ENCODE measurements at regions not wholly inside any gene's neighbourhood (a gene's known extent, or its start where the extent isn't known, plus 50 kb on each side); places are given as distances from the start of the nearest gene placed in this dataset.

DNA sequence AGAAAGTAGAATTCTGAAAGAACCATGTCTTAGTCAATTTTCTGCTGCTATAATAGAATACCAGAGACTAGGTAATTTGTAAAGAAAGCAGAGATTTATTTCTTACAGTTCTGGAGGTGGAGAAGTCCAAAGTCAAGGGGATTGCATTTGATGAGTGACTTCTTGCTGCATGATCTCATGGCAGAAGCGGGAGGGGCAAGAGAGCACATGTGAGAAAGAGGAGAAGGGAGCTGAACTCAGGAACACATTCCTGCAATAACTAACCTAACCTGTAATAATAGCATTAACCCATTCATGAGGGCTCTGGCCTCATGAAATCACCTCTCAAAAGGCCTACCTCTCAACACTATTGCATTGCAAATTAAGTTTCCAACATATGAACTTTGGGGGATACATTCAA lies 797.5 kb upstream of the POU3F3 start:
- Histone ChIP-seq H3K27me3 (ENCODE audit: control insufficient read depth, insufficient read depth, low read length) (no peaks in the 10 kb centered on the region), H3K27ac (ENCODE audit: low read depth, low read length) (no peak overlapping the region), H3K9me3 (ENCODE audit: control insufficient read depth, insufficient read depth, low read length) (peaks cover 3% of the 10 kb centered on the region; the same call in 1 of the 2 replicates), H3K4me3 (ENCODE audit: low read depth, low read length) (no peak overlapping the region)
- POLR2A ChIA-PET, result no interaction called here
- CTCF ChIA-PET, result no interaction called here
- no peak for TF ChIP-seq CTCF (IDR thresholded peaks at IDR 0.05; ENCODE audit: low read depth, low read length)
- DNase-seq (ENCODE audit: low read depth, low spot score), result no peak

GRCh38 chr2:104068665-104069064 lies 785.2 kb upstream of the POU3F3 start:
- DNase-seq (ENCODE audit: low read depth, low spot score), result no peak
- Histone ChIP-seq H3K27me3 (ENCODE audit: control insufficient read depth, insufficient read depth, low read length) (no peaks in the 10 kb centered on the region), H3K4me3 (ENCODE audit: low read depth, low read length) (no peak overlapping the region), H3K27ac (ENCODE audit: low read depth, low read length) (no peak overlapping the region), H3K9me3 (ENCODE audit: control insufficient read depth, insufficient read depth, low read length) (no peaks in the 10 kb centered on the region)
- TF ChIP-seq CTCF (IDR thresholded peaks at IDR 0.05; ENCODE audit: low read depth, low read length), result no peak
- POLR2A ChIA-PET, result no interaction called here
- CTCF ChIA-PET, result no interaction called here

GRCh38 chr2:104077573-104077972 lies 776.3 kb upstream of the POU3F3 start:
- Histone ChIP-seq H3K4me3 (ENCODE audit: low read depth, low read length) (no peak overlapping the region), H3K27me3 (ENCODE audit: control insufficient read depth, insufficient read depth, low read length) (no peaks in the 10 kb centered on the region), H3K9me3 (ENCODE audit: control insufficient read depth, insufficient read depth, low read length) (peaks cover 18% of the 10 kb centered on the region), H3K27ac (ENCODE audit: low read depth, low read length) (no peak overlapping the region)
- TF ChIP-seq CTCF (IDR thresholded peaks at IDR 0.05; ENCODE audit: low read depth, low read length), result no peak
- ChIA-PET CTCF (no interaction called here), POLR2A (no interaction called here)
- DNase-seq (ENCODE audit: low read depth, low spot score), result no peak

- no peak for TF ChIP-seq CTCF (IDR thresholded peaks at IDR 0.05; ENCODE audit: low read depth, low read length)
- ChIA-PET POLR2A (no interaction called here), CTCF (interaction anchor here (0.6 kb wide), 1 partner anchor 44 kb away, joined by 3 read pairs; no protein-coding TSS in a partner anchor)
Measured at GRCh38 chr2:104078431-104079157, 775.3 kb upstream of the POU3F3 start.

DNA sequence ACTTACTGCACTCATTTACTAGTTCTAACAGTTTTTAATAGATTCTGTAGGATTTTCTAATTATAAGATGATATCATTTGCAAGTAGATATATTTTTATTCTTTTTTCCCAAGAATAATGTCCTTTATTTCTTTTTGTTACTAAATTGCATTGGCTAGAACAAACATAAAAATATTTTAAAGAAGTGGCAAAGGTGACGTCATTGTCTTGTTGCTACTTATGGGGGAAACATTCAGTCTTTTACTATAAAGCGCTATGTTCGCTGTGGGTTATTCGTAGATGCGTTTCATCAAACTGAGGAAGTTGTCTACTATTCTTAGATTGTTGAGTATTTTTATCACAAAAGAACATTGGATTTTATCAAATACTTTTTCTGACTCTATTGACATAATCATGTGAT lies 765.2 kb upstream of the POU3F3 start:
- no peak for TF ChIP-seq CTCF (IDR thresholded peaks at IDR 0.05; ENCODE audit: low read depth, low read length)
- no peaks in the 10 kb centered on the region for H3K27me3 ChIP-seq (ENCODE audit: control insufficient read depth, insufficient read depth, low read length)
- no peak overlapping the region for H3K4me3 ChIP-seq (ENCODE audit: low read depth, low read length)
- H3K27ac ChIP-seq (ENCODE audit: low read depth, low read length), result no peak overlapping the region
- CTCF ChIA-PET, result no interaction called here
- peaks cover 3% of the 10 kb centered on the region; the same call in 1 of the 2 replicates for H3K9me3 ChIP-seq (ENCODE audit: control insufficient read depth, insufficient read depth, low read length)
- POLR2A ChIA-PET, result no interaction called here
- DNase-seq (ENCODE audit: low read depth, low spot score), result no peak

More at GRCh38 chr2:104078431-104079157, 775.3 kb upstream of the POU3F3 start:
- no peak for DNase-seq (ENCODE audit: low read depth, low spot score)
- Histone ChIP-seq H3K9me3 (ENCODE audit: control insufficient read depth, insufficient read depth, low read length) (peaks cover 18% of the 10 kb centered on the region), H3K27me3 (ENCODE audit: control insufficient read depth, insufficient read depth, low read length) (no peaks in the 10 kb centered on the region), H3K4me3 (ENCODE audit: low read depth, low read length) (no peak overlapping the region), H3K27ac (ENCODE audit: low read depth, low read length) (no peak overlapping the region)

Data from AG04450 (cell line).